ENCODE measurements at regions not wholly inside any gene's neighbourhood (a gene's known extent, or its start where the extent isn't known, plus 50 kb on each side); places are given as distances from the start of the nearest gene placed in this dataset.

DNA sequence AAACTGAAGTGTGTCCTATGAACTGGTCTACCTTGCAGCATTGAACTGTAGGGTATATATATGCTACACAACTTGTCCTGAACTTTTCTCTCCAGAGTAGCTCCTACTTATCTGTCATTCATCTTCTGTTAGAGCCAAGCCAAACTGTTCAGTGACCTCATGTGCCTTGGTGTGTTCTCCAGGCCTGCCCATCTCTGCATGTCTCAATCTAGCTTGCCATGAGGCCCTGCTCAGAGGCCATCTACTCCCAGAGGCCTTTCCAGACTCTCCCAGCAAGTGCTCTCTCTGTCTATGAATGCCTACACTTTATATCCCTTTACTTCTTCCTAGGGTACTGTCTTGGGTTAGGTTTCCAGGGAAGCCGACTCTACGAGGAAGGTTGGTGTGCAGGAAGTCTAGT is 99.8 kb upstream of the MTPN start:
- no peak for TF ChIP-seq EZH2 (IDR thresholded peaks at IDR 0.05; ENCODE audit: insufficient read depth, poor library complexity, severe bottlenecking)
- no peak for TF ChIP-seq EZH2phosphoT487 (IDR thresholded peaks at IDR 0.05; ENCODE audit: insufficient read depth, low read depth)

All from GM23248 (cell line).